IMR-90 (cell line): ENCODE measurements at regions not wholly inside any gene's neighbourhood (a gene's known extent, or its start where the extent isn't known, plus 50 kb on each side); places are given as distances from the start of the nearest gene placed in this dataset.
A peak's percentile ranks its signal among the peaks of the same experiment; 100 is the strongest.

ENCODE experiments used
- ATAC-seq: fragments of 200-7000 bp; cut with Tn5 transposase; 2 replicates; pipeline ENCODE4 v1.9.1; 2020; ENCODE audit warnings: low read depth, mild to moderate bottlenecking, moderate library complexity
- BruUV-seq: library from RNA; stranded (reverse); fragments of 400-500 nt; replicated peaks from 2 replicates; lab custom pipeline; 2021; lab: Mats Ljungman, UMichigan
- CTCF ChIA-PET: fragments of 300-600 bp; formaldehyde crosslinking; extraction: SDS; loops from one replicate; lab custom pipeline; 2021; ENCODE audit warnings: antibody characterized with exemption; lab: Yijun Ruan, JAX
- POLR2A ChIA-PET: fragments of 300-600 bp; sonication (Branson Sonifier 250); formaldehyde crosslinking; loops from one replicate; lab custom pipeline; 2022; ENCODE audit warnings: antibody characterized with exemption; ENCODE audit not compliant: unreplicated experiment; lab: Charles Lee
- DNase-seq: peaks from one replicate; pipeline ENCODE4 v3.0.0; 2013
- H2AFZ ChIP-seq: replicated peaks from 2 replicates; pipeline ENCODE3; 2013; ENCODE audit warnings: low read length, mild to moderate bottlenecking; ENCODE audit not compliant: poor library complexity
- H2AK5ac ChIP-seq: 2 replicates; pipeline ENCODE4 v1.6.1; 2013; ENCODE audit warnings: low read depth, low read length, inconsistent platforms
- H2AK9ac ChIP-seq: replicated peaks from 2 replicates; pipeline ENCODE3; 2013; ENCODE audit warnings: mild to moderate bottlenecking, low read depth, low read length, moderate library complexity; ENCODE audit not compliant: poor library complexity
- H2BK120ac ChIP-seq: 2 replicates; pipeline ENCODE4 v1.6.1; 2013; ENCODE audit warnings: low read depth, low read length, inconsistent platforms
- H2BK15ac ChIP-seq: 3 replicates; pipeline ENCODE4 v1.6.1; 2013; ENCODE audit warnings: low read depth, low read length, inconsistent platforms
- H2BK20ac ChIP-seq: 2 replicates; pipeline ENCODE4 v1.6.1; 2013; ENCODE audit warnings: low read depth, mild to moderate bottlenecking, inconsistent platforms, low read length, moderate library complexity
- H2BK5ac ChIP-seq: 2 replicates; pipeline ENCODE4 v1.6.1; 2013; ENCODE audit warnings: mild to moderate bottlenecking, low read depth, low read length, inconsistent platforms; ENCODE audit not compliant: poor library complexity, severe bottlenecking
- H3K14ac ChIP-seq: replicated peaks from 2 replicates; pipeline ENCODE4 v1.6.1; 2013; ENCODE audit warnings: low read depth, low read length, inconsistent platforms
- H3K18ac ChIP-seq: 2 replicates; pipeline ENCODE4 v1.6.1; 2013; ENCODE audit warnings: low read depth, low read length, control low read depth
- H3K23ac ChIP-seq: 2 replicates; pipeline ENCODE4 v1.6.1; 2013; ENCODE audit warnings: low read depth, low read length, inconsistent platforms
- H3K27ac ChIP-seq: 2 replicates; pipeline ENCODE4 v1.5.1; 2013; ENCODE audit warnings: mild to moderate bottlenecking, control low read depth, low read length; ENCODE audit not compliant: insufficient read depth
- H3K27me3 ChIP-seq: 2 replicates; pipeline ENCODE4 v1.6.1; 2013; ENCODE audit warnings: low read length; ENCODE audit not compliant: control insufficient read depth, insufficient read depth
- H3K36me3 ChIP-seq: 2 replicates; pipeline ENCODE4 v1.6.1; 2013; ENCODE audit warnings: low read length, mixed read lengths; ENCODE audit not compliant: control insufficient read depth, insufficient read depth
- H3K4ac ChIP-seq: 2 replicates; pipeline ENCODE4 v1.6.1; 2013; ENCODE audit warnings: low read depth, low read length, inconsistent platforms
- H3K4me1 ChIP-seq: 2 replicates; pipeline ENCODE4 v1.6.1; 2013; ENCODE audit warnings: low read length, mixed read lengths; ENCODE audit not compliant: control insufficient read depth, insufficient read depth
- H3K4me2 ChIP-seq: 2 replicates; pipeline ENCODE4 v1.6.1; 2013; ENCODE audit warnings: low read depth, mild to moderate bottlenecking, control low read depth, low read length, moderate library complexity
- H3K4me3 ChIP-seq: 2 replicates; pipeline ENCODE4 v1.5.1; 2013; ENCODE audit warnings: low read depth, mild to moderate bottlenecking, control low read depth, low read length, moderate library complexity; ENCODE audit not compliant: insufficient read depth
- H3K56ac ChIP-seq: 2 replicates; pipeline ENCODE4 v1.6.1; 2013; ENCODE audit warnings: low read length, inconsistent platforms; ENCODE audit not compliant: insufficient read depth; ENCODE audit errors: extremely low read depth
- H3K79me1 ChIP-seq, 2 experiments: 2 replicates each; pipeline ENCODE4 v1.6.1; 2013; ENCODE audit warnings: low read length in 2 of 2, inconsistent platforms in 1 of 2, low read depth in 1 of 2
- H3K9ac ChIP-seq: 2 replicates; pipeline ENCODE4 v1.6.1; 2013; ENCODE audit warnings: low read depth, low read length, control low read depth
- H3K9me1 ChIP-seq: 2 replicates; pipeline ENCODE4 v1.6.1; 2013; ENCODE audit warnings: low read length, inconsistent platforms; ENCODE audit not compliant: insufficient read depth
- H3K9me3 ChIP-seq: 2 replicates; pipeline ENCODE4 v1.6.1; 2013; ENCODE audit warnings: low read length; ENCODE audit not compliant: control insufficient read depth, insufficient read depth
- H4K20me1 ChIP-seq: 2 replicates; pipeline ENCODE4 v1.6.1; 2013; ENCODE audit warnings: low read length, inconsistent platforms; ENCODE audit not compliant: insufficient read depth
- H4K5ac ChIP-seq: 2 replicates; pipeline ENCODE4 v1.6.1; 2013; ENCODE audit warnings: mild to moderate bottlenecking, low read depth, low read length, control low read depth
- H4K8ac ChIP-seq, 2 experiments: 2 replicates each; pipeline ENCODE4 v1.6.1; 2013; ENCODE audit warnings: low read depth in 2 of 2, low read length in 2 of 2, control low read depth in 1 of 2, inconsistent platforms in 1 of 2
- H4K91ac ChIP-seq: 2 replicates; pipeline ENCODE4 v1.6.1; 2013; ENCODE audit warnings: low read depth, low read length, inconsistent platforms; ENCODE audit not compliant: insufficient read depth
- BHLHE40 ChIP-seq: fragments of 150-350 bp; IDR thresholded peaks from 2 replicates; pipeline ENCODE4 v1.6.1; 2016; ENCODE audit warnings: mild to moderate bottlenecking, low read depth, low read length
- CEBPB ChIP-seq: IDR thresholded peaks from 2 replicates; pipeline ENCODE4 v1.6.1; 2012; ENCODE audit warnings: low read depth, low read length, improper control_type of control experiment
- CHD1 ChIP-seq: IDR thresholded peaks from 2 replicates; pipeline ENCODE4 v1.6.1; 2012; ENCODE audit warnings: low read depth, low read length, improper control_type of control experiment
- FOS ChIP-seq: fragments of 150-350 bp; IDR thresholded peaks from 2 replicates; pipeline ENCODE4 v1.6.1; 2016; ENCODE audit warnings: low read depth, low read length
- MAFK ChIP-seq: IDR thresholded peaks from 2 replicates; pipeline ENCODE4 v1.6.1; 2012; ENCODE audit warnings: low read depth, low read length, improper control_type of control experiment
- MAZ ChIP-seq: IDR thresholded peaks from 2 replicates; pipeline ENCODE4 v1.6.1; 2012; ENCODE audit warnings: low read depth, mild to moderate bottlenecking, low read length, improper control_type of control experiment, moderate library complexity, borderline replicate concordance
- MXI1 ChIP-seq: IDR thresholded peaks from 2 replicates; pipeline ENCODE4 v1.6.1; 2012; ENCODE audit warnings: low read depth, mild to moderate bottlenecking, low read length, moderate library complexity, borderline replicate concordance
- POLR2A ChIP-seq: IDR thresholded peaks from 2 replicates; pipeline ENCODE4 v1.6.1; 2012; ENCODE audit warnings: mild to moderate bottlenecking, low read depth, low read length
- RAD21 ChIP-seq: IDR thresholded peaks from 2 replicates; pipeline ENCODE4 v1.6.1; 2012; ENCODE audit warnings: low read length, improper control_type of control experiment
- RCOR1 ChIP-seq: IDR thresholded peaks from 2 replicates; pipeline ENCODE4 v1.6.1; 2012; ENCODE audit warnings: mild to moderate bottlenecking, low read length, improper control_type of control experiment; ENCODE audit not compliant: insufficient replicate concordance
- RFX5 ChIP-seq: IDR thresholded peaks from 2 replicates; pipeline ENCODE4 v1.8.0; 2012; ENCODE audit warnings: low read depth, mild to moderate bottlenecking, low read length, moderate library complexity
- SMC3 ChIP-seq: fragments of 150-350 bp; IDR thresholded peaks from 2 replicates; pipeline ENCODE4 v1.6.1; 2016; ENCODE audit warnings: low read depth, mild to moderate bottlenecking, antibody characterized with exemption, low read length, moderate library complexity
- WGBS, 2 experiments: methylation state at CpG; one replicate each; pipeline versions ENCODE4 v1.1.5 to v1.1.7; 2013; ENCODE audit warnings: missing lambda C conversion rate in 2 of 2; ENCODE audit not compliant: insufficient read length in 1 of 2; ENCODE audit errors: extremely low coverage in 2 of 2; 5-methylcytosine and 5-hydroxymethylcytosine counted together
- dilution Hi-C: fragments of 300-500 bp; cut with HindIII; formaldehyde crosslinking; loops from one replicate; pipeline ENCODE4 v1.14.3; 2018; ENCODE audit warnings: low sequenced_read_pairs; ENCODE audit not compliant: unreplicated experiment
- in situ Hi-C: fragments of 300-500 bp; cut with MboI; formaldehyde crosslinking; loops from 3 replicates; pipeline ENCODE4 v1.14.3; 2019; ENCODE audit warnings: low sequenced_read_pairs, inconsistent platforms, mixed read lengths
- intact Hi-C: fragments of 100-400 bp; cut with micrococcal nuclease; formaldehyde crosslinking; loops from 2 replicates; pipeline ENCODE4 v1.10.0; 2022

GRCh38 chr5:154118893-154119336 is 71.6 kb upstream of the GALNT10 start:
- Histone ChIP-seq H3K9me3 (no peaks in the 10 kb centered on the region), H4K5ac (no peak overlapping the region), H3K79me1 (no peaks in the 10 kb centered on the region), H2BK20ac (no peak overlapping the region), H4K20me1 (no peaks in the 10 kb centered on the region), H3K27me3 (peaks cover 3% of the 10 kb centered on the region), H4K91ac (no peak overlapping the region), H3K9ac (no peak overlapping the region), H3K4me2 (no peak overlapping the region), H3K56ac (no peak overlapping the region), H3K14ac (no peak overlapping the region), H3K9me1 (0 out of 2 replicates have a peak, but pooled peaks cover 4% of the 10 kb centered on the region), H3K23ac (no peak overlapping the region), H3K27ac (no peak overlapping the region), H2AK5ac (no peak overlapping the region), H2AK9ac (no peak overlapping the region), H3K36me3 (no peaks in the 10 kb centered on the region), H2AFZ (no peak overlapping the region), H4K8ac (no peak overlapping the region), H3K4ac (no peak overlapping the region), H2BK120ac (no peak overlapping the region), H2BK15ac (no peak overlapping the region), H3K4me1 (no peaks in the 10 kb centered on the region), H3K18ac (no peak overlapping the region), H2BK5ac (no peak overlapping the region), H3K4me3 (no peak overlapping the region)
- DNase-seq (peak; percentile 13), ATAC-seq (no peak)
- TF ChIP-seq CHD1 (no peak), MAZ (no peak), MXI1 (no peak), SMC3 (no peak), RFX5 (no peak), BHLHE40 (no peak), RCOR1 (no peak), FOS (no peak), POLR2A (no peak), MAFK (no peak), CEBPB (no peak), RAD21 (no peak)
- POLR2A ChIA-PET, result no interaction called here
- no TSS peak for BruUV-seq
- intact Hi-C loops (no loop called here), dilution Hi-C loops (no loop called here), in situ Hi-C loops (no loop called here)
- CTCF ChIA-PET, result no interaction called here
- 33% methylated on average over 1 of the region's 4 CpGs; no CpG with 5 or more reads in 1 of the 2 experiments for WGBS, 2 experiments
